Heart left ventricle (tissue), 16 donors: ENCODE measurements at regions not wholly inside any gene's neighbourhood (a gene's known extent, or its start where the extent isn't known, plus 50 kb on each side); places are given as distances from the start of the nearest gene placed in this dataset.

Experiments
- ATAC-seq, 4 donors: fragments of 200-7000 bp; cut with Tn5 transposase; one replicate each; pipeline ENCODE4 v1.9.1; 2020 to 2022; ENCODE audit warnings: moderate library complexity in 4 of 4, mild to moderate bottlenecking in 3 of 4, moderate number of reproducible peaks in 1 of 4
- DNase-seq, 5 donors: peaks; one replicate each; pipeline ENCODE4 v3.0.0-alpha.2; 2020
- H3K27ac ChIP-seq, 12 donors: fragments of 200-600 bp; sonication (generic) in 4 of 12; one replicate each; pipeline versions ENCODE4 v1.5.0 to v1.8.0; 2016 to 2022; ENCODE audit warnings: mild to moderate bottlenecking in 2 of 12
- H3K27me3 ChIP-seq, 9 donors: fragments of 200-600 bp; sonication (generic) in 2 of 9; one replicate each; pipeline versions ENCODE4 v1.5.1 to v1.8.0; 2016 to 2022; ENCODE audit warnings: mild to moderate bottlenecking in 3 of 9
- H3K36me3 ChIP-seq, 9 donors: fragments of 200-600 bp; sonication (generic) in 2 of 9; one replicate each; pipeline versions ENCODE4 v1.5.0 to v1.8.0; 2018 to 2022; ENCODE audit warnings: mild to moderate bottlenecking in 2 of 9
- H3K4me1 ChIP-seq, 12 donors: fragments of 200-600 bp; sonication (generic) in 4 of 12; one replicate each; pipeline versions ENCODE4 v1.5.0 to v1.8.0; 2016 to 2022; ENCODE audit warnings: mild to moderate bottlenecking in 3 of 12
- H3K4me3 ChIP-seq, 12 donors: fragments of 200-600 bp; sonication (generic) in 4 of 12; one replicate each; pipeline versions ENCODE4 v1.5.0 to v1.8.0; 2017 to 2022; ENCODE audit warnings: mild to moderate bottlenecking in 9 of 12, moderate library complexity in 4 of 12
- H3K9me3 ChIP-seq, 12 donors: fragments of 200-600 bp; sonication (generic) in 4 of 12; one replicate each; pipeline versions ENCODE4 v1.5.0 to v1.8.0; 2016 to 2022; ENCODE audit warnings: mild to moderate bottlenecking in 1 of 12
- POLR2A ChIP-seq, 2 donors: fragments of 450-650 bp; IDR thresholded peaks; one replicate each; pipeline ENCODE4 v1.6.1; 2017; ENCODE audit warnings: antibody characterized with exemption in 2 of 2, mild to moderate bottlenecking in 2 of 2, moderate library complexity in 2 of 2
- WGBS, 4 donors: extraction: QIAGEN DNeasy Blood & Tissue Kit in 2 of 4; methylation state at CpG; one replicate each; pipeline versions ENCODE4 v1.1.5 to v1.1.7; 2013 to 2018; 5-methylcytosine and 5-hydroxymethylcytosine counted together
- intact Hi-C, 10 donors: fragments of 100-400 bp; cut with DNase I; formaldehyde crosslinking; loops; one replicate each; pipeline versions ENCODE4 v1.11.1 to v1.14.2; 2022
- TF ChIP-seq, protein P1 (sequence below), 12 donors: fragments of 200-600 bp; sonication (generic) in 4 of 12; IDR thresholded peaks; one replicate each; pipeline versions ENCODE4 v1.5.0 to v1.8.0; 2018 to 2022; ENCODE audit warnings: antibody characterized with exemption in 12 of 12, mild to moderate bottlenecking in 5 of 12
- donor health status: ischemic (EF 13 %, LVEDD 7.1; RV severe dilation, severe dysfunction).
- donor health status: healthy with polysubstance abuse.
- donor health status: DM: no; HTN: yes; CAD: no.
- donor health status: DM: no; HTN: no; CAD: no.
- donor health status: ischemic (EF 25% LVEDD 6.9; RV normal size, moderate dysfunction).
- donor health status: ischemic (EF 25% LVEDD 5.7; RV mildly dilated, moderate dysfunction).
- donor health status: healthy.
- donor health status: DM: yes; HTN: yes; CAD: no.
- donor health status: ischemic (EF 35%, LVEDD 5.7; RV mildly dilated, moderate dysfunction).
- donor health status: nonischemic (EF 11% LVEDD 7.7; RV severe dilation, severe dysfunction).
- donor health status: DM: yes; HTN: yes; CAD: no.
- donor health status: PGD.
- donor health status: ischemic (EF 29% LVEDD 5.4; RV normal size, mild dysfunction).
- donor health status: nonischemic (EF 23%, LVEDD 6.1; RV moderate dilation, normal function).

- 70 to 83% (median 81%) methylated on average over 6 of the region's 6 CpGs for WGBS, 4 donors
- ATAC-seq = no peak
- no peak overlapping the region for H3K27ac ChIP-seq
- H3K36me3 ChIP-seq = no peaks in the 10 kb centered on the region
- no peak for TF ChIP-seq POLR2A (IDR thresholded peaks at IDR 0.05)
- TF ChIP-seq, protein P1, sequence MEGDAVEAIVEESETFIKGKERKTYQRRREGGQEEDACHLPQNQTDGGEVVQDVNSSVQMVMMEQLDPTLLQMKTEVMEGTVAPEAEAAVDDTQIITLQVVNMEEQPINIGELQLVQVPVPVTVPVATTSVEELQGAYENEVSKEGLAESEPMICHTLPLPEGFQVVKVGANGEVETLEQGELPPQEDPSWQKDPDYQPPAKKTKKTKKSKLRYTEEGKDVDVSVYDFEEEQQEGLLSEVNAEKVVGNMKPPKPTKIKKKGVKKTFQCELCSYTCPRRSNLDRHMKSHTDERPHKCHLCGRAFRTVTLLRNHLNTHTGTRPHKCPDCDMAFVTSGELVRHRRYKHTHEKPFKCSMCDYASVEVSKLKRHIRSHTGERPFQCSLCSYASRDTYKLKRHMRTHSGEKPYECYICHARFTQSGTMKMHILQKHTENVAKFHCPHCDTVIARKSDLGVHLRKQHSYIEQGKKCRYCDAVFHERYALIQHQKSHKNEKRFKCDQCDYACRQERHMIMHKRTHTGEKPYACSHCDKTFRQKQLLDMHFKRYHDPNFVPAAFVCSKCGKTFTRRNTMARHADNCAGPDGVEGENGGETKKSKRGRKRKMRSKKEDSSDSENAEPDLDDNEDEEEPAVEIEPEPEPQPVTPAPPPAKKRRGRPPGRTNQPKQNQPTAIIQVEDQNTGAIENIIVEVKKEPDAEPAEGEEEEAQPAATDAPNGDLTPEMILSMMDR (IDR thresholded peaks at IDR 0.05) = no peak
- H3K4me1 ChIP-seq = no peaks in the 10 kb centered on the region
- H3K4me3 ChIP-seq = no peak overlapping the region
- no peak for DNase-seq
- no peaks in the 10 kb centered on the region for H3K27me3 ChIP-seq
- intact Hi-C loops = no loop called here
- peaks cover 0 to 5% (median 0%) of the 10 kb centered on the region in 12 donors for H3K9me3 ChIP-seq
These were observed 227.6 kb upstream of the ETAA1 start for GRCh38 chr2:67169417-67170140.

GRCh38 chr2:67179526-67179925, 217.6 kb upstream of the ETAA1 start:
- H3K36me3 ChIP-seq = no peaks in the 10 kb centered on the region
- H3K27me3 ChIP-seq = no peaks in the 10 kb centered on the region
- H3K27ac ChIP-seq = no peak overlapping the region
- no peaks in the 10 kb centered on the region for H3K4me1 ChIP-seq
- 86 to 95% (median 91%) methylated on average over 3 of the region's 3 CpGs for WGBS, 4 donors
- intact Hi-C loops = no loop called here
- ATAC-seq = no peak
- no peak overlapping the region for H3K4me3 ChIP-seq
- no peaks in the 10 kb centered on the region for H3K9me3 ChIP-seq
- DNase-seq = no peak
- TF ChIP-seq POLR2A (IDR thresholded peaks at IDR 0.05) = no peak
- TF ChIP-seq, protein P1 (IDR thresholded peaks at IDR 0.05) = no peak

DNA sequence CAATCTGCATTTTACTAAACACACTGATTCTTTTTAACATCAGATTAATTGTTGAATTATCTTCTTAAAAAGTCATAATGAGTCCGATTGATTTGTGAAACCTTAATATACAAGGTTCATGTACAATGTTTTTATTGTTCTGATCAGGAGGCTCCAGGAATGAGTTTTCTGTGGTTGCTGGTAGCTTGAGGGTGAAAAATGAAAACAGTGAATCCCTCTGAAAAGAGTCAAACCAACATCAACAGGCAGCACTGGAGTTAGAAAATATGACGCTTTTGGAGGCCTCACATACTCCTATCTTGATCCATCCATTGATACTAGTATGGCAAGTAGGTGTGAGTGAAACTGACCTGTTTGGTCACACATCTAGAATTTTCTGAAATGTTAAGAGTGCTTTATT, 216.3 kb upstream of the ETAA1 start:
- TF ChIP-seq, protein P1 (IDR thresholded peaks at IDR 0.05) = no peak
- no peaks in the 10 kb centered on the region for H3K27me3 ChIP-seq
- H3K4me3 ChIP-seq = no peak overlapping the region
- H3K27ac ChIP-seq = no peak overlapping the region
- ATAC-seq = no peak
- no peaks in the 10 kb centered on the region for H3K4me1 ChIP-seq
- H3K36me3 ChIP-seq = no peaks in the 10 kb centered on the region
- no peaks in the 10 kb centered on the region for H3K9me3 ChIP-seq
- WGBS, 4 donors = 60 to 91% (median 77%) methylated on average over 2 of the region's 2 CpGs
- intact Hi-C loops = no loop called here
- DNase-seq = no peak

DNA sequence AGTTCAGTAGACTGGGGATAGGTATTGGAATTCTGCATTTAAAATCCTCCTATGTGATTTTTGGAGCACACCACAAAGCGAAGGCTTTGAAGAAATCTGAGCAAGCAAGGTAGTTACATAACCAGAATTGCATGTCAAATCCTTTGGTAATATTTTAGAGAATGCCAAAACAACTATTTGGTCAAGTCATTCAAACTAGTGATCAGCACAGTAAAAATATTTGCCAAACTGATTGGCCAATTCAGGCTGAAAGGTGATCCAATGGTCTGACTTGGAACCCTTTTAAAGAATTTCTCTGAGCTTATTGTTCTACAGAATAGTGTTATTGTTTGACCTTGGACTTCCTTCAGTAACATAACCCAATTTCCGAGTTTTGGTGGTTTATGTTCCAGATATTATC, 214.2 kb upstream of the ETAA1 start:
- 69 to 80% (median 71%) methylated on average over 2 of the region's 2 CpGs for WGBS, 4 donors
- Histone ChIP-seq H3K9me3 (no peaks in the 10 kb centered on the region), H3K27me3 (no peaks in the 10 kb centered on the region), H3K4me3 (no peak overlapping the region), H3K4me1 (no peaks in the 10 kb centered on the region), H3K27ac (no peak overlapping the region), H3K36me3 (no peaks in the 10 kb centered on the region)
- no peak for TF ChIP-seq POLR2A (IDR thresholded peaks at IDR 0.05)
- TF ChIP-seq, protein P1 (IDR thresholded peaks at IDR 0.05) = no peak
- intact Hi-C loops = no loop called here
- DNase-seq (no peak), ATAC-seq (no peak)
